Neural progenitor cell (in vitro differentiated cells): ENCODE measurements at regions not wholly inside any gene's neighbourhood (a gene's known extent, or its start where the extent isn't known, plus 50 kb on each side); places are given as distances from the start of the nearest gene placed in this dataset.

Source experiments
- CTCF ChIP-seq: fragments of 200-600 bp; sonication (generic); IDR thresholded peaks from 2 replicates; pipeline ENCODE4 v1.5.1; 2017; ENCODE audit warnings: antibody characterized with exemption, mild to moderate bottlenecking
- EZH2 ChIP-seq: fragments of 200-600 bp; sonication (generic); IDR thresholded peaks from 2 replicates; pipeline ENCODE4 v1.6.1; 2017; ENCODE audit warnings: antibody characterized with exemption, mild to moderate bottlenecking, moderate library complexity

- TF ChIP-seq CTCF (no peak), EZH2 (no peak)
Measured at GRCh38 chr21:9760398-9761074, 760.8 kb upstream of the TPTE start.
